K562 (cell line): ENCODE measurements at regions not wholly inside any gene's neighbourhood (a gene's known extent, or its start where the extent isn't known, plus 50 kb on each side); places are given as distances from the start of the nearest gene placed in this dataset.

Source experiments
- ATAC-seq: fragments of 200-7000 bp; cut with Tn5 transposase; 3 replicates; pipeline ENCODE4 v1.9.1; 2020; ENCODE audit warnings: moderate library complexity
- BruUV-seq: library from RNA; stranded (reverse); fragments of 400-500 nt; replicated peaks from 2 replicates; lab custom pipeline; 2021; lab: Mats Ljungman, UMichigan
- CTCF ChIA-PET: fragments of 300-600 bp; formaldehyde crosslinking; extraction: SDS; loops from one replicate; lab custom pipeline; 2021; ENCODE audit warnings: low intra/inter-chr PET ratio; lab: Yijun Ruan, JAX
- POLR2A ChIA-PET: fragments of 300-600, 350-650 bp; sonication (Branson Sonifier 250); formaldehyde crosslinking; extraction: SDS; loops from one replicate; lab custom pipeline; 2021; ENCODE audit warnings: antibody characterized with exemption, inconsistent platforms; lab: Yijun Ruan, JAX
- DNase-seq, 4 experiments: peaks; one replicate each; pipeline versions ENCODE4 v3.0.0 to v3.0.0-alpha.2; 2011 to 2018; ENCODE audit warnings: low spot score in 3 of 4, mixed read lengths in 3 of 4; ENCODE audit errors: extremely low read depth in 1 of 4
- FAIRE-seq: peaks from 2 replicates; lab custom pipeline; 2011; peaks lifted over from hg19 to GRCh38; lab: Jason Lieb, UNC
- H2AFZ ChIP-seq: 2 replicates; pipeline ENCODE4 v1.6.0; 2011; ENCODE audit warnings: low read depth, low read length, control low read depth, inconsistent platforms
- H3K27ac ChIP-seq: fragments of 200-600 bp; 3 replicates; pipeline ENCODE4 v1.8.0; 2011; ENCODE audit warnings: low read depth, mild to moderate bottlenecking, control low read depth, inconsistent platforms, low read length, moderate library complexity, mixed read lengths; ENCODE audit errors: extremely low read depth
- H3K27me3 ChIP-seq, 2 experiments: fragments of 300-600 bp in 1 of 2; 2 replicates in 1 of 2; 3 replicates in 1 of 2; pipeline versions ENCODE4 v1.6.0 to v1.8.0; 2011; ENCODE audit warnings: inconsistent platforms in 2 of 2, low read length in 2 of 2, mild to moderate bottlenecking in 1 of 2, mixed read lengths in 1 of 2, moderate library complexity in 1 of 2; ENCODE audit not compliant: control insufficient read depth in 2 of 2, insufficient read depth in 2 of 2
- H3K36me3 ChIP-seq: fragments of 300-600 bp; 3 replicates; pipeline ENCODE4 v1.8.0; 2011; ENCODE audit warnings: mild to moderate bottlenecking, low read length, inconsistent platforms; ENCODE audit not compliant: control insufficient read depth, insufficient read depth
- H3K4me1 ChIP-seq, 2 experiments: fragments of 200-600 bp in 1 of 2; replicated peaks in 1 of 2; 2 replicates in 1 of 2; 3 replicates in 1 of 2; pipeline versions ENCODE4 v1.5.1 to v1.8.0; 2011; ENCODE audit warnings: inconsistent platforms in 2 of 2, low read length in 2 of 2, mild to moderate bottlenecking in 1 of 2, mixed read lengths in 1 of 2, moderate library complexity in 1 of 2; ENCODE audit not compliant: control insufficient read depth in 2 of 2, insufficient read depth in 2 of 2
- H3K4me2 ChIP-seq: 2 replicates; pipeline ENCODE4 v1.6.1; 2011; ENCODE audit warnings: low read length, control low read depth, inconsistent platforms, mixed read lengths; ENCODE audit not compliant: insufficient read depth
- H3K4me3 ChIP-seq: fragments of 200-600 bp; sonication (generic), shearing (Covaris generic); 2 replicates; pipeline ENCODE4 v1.5.1; 2016; ENCODE audit warnings: control low read depth, inconsistent platforms
- H3K79me2 ChIP-seq: fragments of 200-600 bp; 3 replicates; pipeline ENCODE4 v1.8.0; 2011; ENCODE audit warnings: low read length, inconsistent platforms; ENCODE audit not compliant: control insufficient read depth, insufficient read depth
- H3K9ac ChIP-seq, 2 experiments: 2 replicates each; pipeline versions ENCODE4 v1.6.0 to v1.6.1; 2011; ENCODE audit warnings: low read depth in 2 of 2, low read length in 2 of 2, control low read depth in 1 of 2, inconsistent platforms in 1 of 2, mild to moderate bottlenecking in 1 of 2, mixed read lengths in 1 of 2; ENCODE audit not compliant: insufficient read depth in 1 of 2
- H3K9me1 ChIP-seq: one replicate; pipeline ENCODE4 v1.6.0; 2011; ENCODE audit warnings: inconsistent platforms, mild to moderate bottlenecking, low read length, moderate library complexity; ENCODE audit not compliant: control insufficient read depth, insufficient read depth
- H3K9me3 ChIP-seq: replicated peaks from 2 replicates; pipeline ENCODE4 v1.5.1; 2011; ENCODE audit warnings: low read depth, low read length, inconsistent platforms; ENCODE audit not compliant: control insufficient read depth, insufficient read depth
- H4K20me1 ChIP-seq: replicated peaks from 2 replicates; pipeline ENCODE4 v1.6.1; 2011; ENCODE audit warnings: low read length, inconsistent platforms, mixed read lengths; ENCODE audit not compliant: control insufficient read depth, insufficient read depth
- FOXA1 ChIP-seq: fragments of 450-650 bp; IDR thresholded peaks from 2 replicates; pipeline ENCODE4 v1.6.1; 2016; ENCODE audit warnings: mild to moderate bottlenecking, borderline replicate concordance
- HNRNPLL ChIP-seq: fragments of 200-400 bp; formaldehyde crosslinking; IDR thresholded peaks from 2 replicates; pipeline ENCODE4 v1.6.1; 2017; ENCODE audit warnings: low read length, low read depth, mild to moderate bottlenecking; ENCODE audit not compliant: poor library complexity, severe bottlenecking
- MEF2D ChIP-seq: conservative IDR thresholded peaks from 2 replicates; pipeline ENCODE4 v1.6.1; 2016; ENCODE audit warnings: low read depth, missing genetic modification characterization, missing compliant biosample characterization
- NFRKB ChIP-seq: fragments of 450-650 bp; IDR thresholded peaks from 2 replicates; pipeline ENCODE4 v1.6.1; 2016; ENCODE audit warnings: low read depth
- RAD21 ChIP-seq, 2 experiments: fragments of 250-450 bp in 1 of 2; fragments of 450-650 bp in 1 of 2; sonication (Bioruptor Pico) in 1 of 2; formaldehyde crosslinking in 1 of 2; IDR thresholded peaks in 1 of 2; conservative IDR thresholded peaks in 1 of 2; 2 replicates each; pipeline versions ENCODE4 v1.4.0 to v1.8.0; 2020 to 2022; ENCODE audit warnings: mild to moderate bottlenecking in 2 of 2, moderate library complexity in 1 of 2
- RB1 ChIP-seq: fragments of 450-650 bp; IDR thresholded peaks from 2 replicates; pipeline ENCODE4 v1.6.1; 2017; ENCODE audit warnings: low read depth, mild to moderate bottlenecking
- RFX1 ChIP-seq: fragments of 450-650 bp; IDR thresholded peaks from 2 replicates; pipeline ENCODE4 v1.6.1; 2016; ENCODE audit warnings: mild to moderate bottlenecking, moderate library complexity
- SMC3 ChIP-seq: conservative IDR thresholded peaks from 2 replicates; pipeline ENCODE4 v1.6.1; 2011; ENCODE audit warnings: low read depth, low read length, improper control_type of control experiment; ENCODE audit not compliant: insufficient read depth
- SRF ChIP-seq, 2 experiments: fragments of 250-450, 450-650 bp in 1 of 2; sonication (Bioruptor Pico) in 1 of 2; sonication (generic) in 1 of 2; formaldehyde crosslinking; IDR thresholded peaks; 2 replicates each; pipeline versions ENCODE4 v1.5.0 to v1.5.1; 2020 to 2022; ENCODE audit warnings: mild to moderate bottlenecking in 1 of 2, missing genetic modification reagents in 1 of 2
- WGBS: fragments of 100-300 bp; shearing (Covaris generic); methylation state at CpG from one replicate; pipeline ENCODE4 v1.1.6; 2016; ENCODE audit warnings: low coverage, mixed read lengths; ENCODE audit not compliant: insufficient coverage; ENCODE audit errors: missing lambda C conversion rate; 5-methylcytosine and 5-hydroxymethylcytosine counted together
- in situ Hi-C: fragments of 300-500 bp; cut with MboI; formaldehyde crosslinking; loops from 4 replicates; pipeline ENCODE4 v1.15.0; 2018; ENCODE audit warnings: inconsistent platforms, mixed read lengths
- intact Hi-C: fragments of 100-400 bp; cut with micrococcal nuclease; formaldehyde crosslinking; loops from 2 replicates; pipeline ENCODE4 v1.14.2; 2022
- TF ChIP-seq, protein P1 (sequence below): fragments of 250-450 bp; sonication (Bioruptor Pico); IDR thresholded peaks from 2 replicates; pipeline ENCODE4 v1.5.0; 2020; ENCODE audit warnings: mild to moderate bottlenecking, borderline replicate concordance
- TF ChIP-seq, protein P2 (sequence below): sonication (generic); formaldehyde crosslinking; IDR thresholded peaks from 2 replicates; pipeline ENCODE4 v1.8.0; 2022; ENCODE audit warnings: mild to moderate bottlenecking, missing genetic modification reagents

DNA sequence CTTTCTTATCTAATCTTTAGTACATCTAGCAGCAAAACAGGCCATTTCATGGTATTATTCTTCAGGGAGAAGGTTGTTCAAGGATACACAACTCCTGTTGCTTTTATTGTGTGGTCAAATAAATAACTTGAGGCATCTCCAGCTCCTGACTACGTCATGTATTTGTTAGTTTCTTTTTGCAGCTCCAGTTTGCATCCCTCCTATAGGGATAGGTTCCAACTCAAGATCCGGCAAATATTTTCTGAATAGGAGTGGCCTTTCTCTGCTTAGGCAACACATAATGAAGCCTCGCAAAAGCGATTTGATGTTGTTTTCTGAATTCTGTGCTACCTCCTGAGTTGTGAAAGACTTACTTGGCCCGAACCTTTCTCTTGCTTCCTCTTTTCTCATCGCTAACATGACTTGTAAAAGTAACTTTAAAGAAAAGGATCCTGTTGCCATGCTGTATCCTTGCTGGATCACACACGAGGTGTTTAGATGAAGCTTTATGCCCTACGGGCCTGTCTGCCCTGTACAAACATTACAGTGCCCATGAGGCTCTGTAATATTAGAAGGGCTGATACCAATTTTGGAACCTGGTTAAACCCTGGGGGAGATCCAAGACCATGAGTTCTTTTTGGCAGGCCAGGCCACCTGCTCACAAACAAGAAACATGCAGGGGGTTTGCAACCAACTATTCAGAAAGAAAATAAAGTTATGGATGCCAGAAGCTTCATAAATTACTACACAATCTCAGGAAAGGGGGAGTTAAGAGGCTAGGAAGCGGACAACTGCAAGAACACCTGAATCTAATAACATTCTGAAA, 149.8 kb upstream of the FGF10 start:
- no peaks in the 10 kb centered on the region for H3K36me3 ChIP-seq
- POLR2A ChIA-PET = no interaction called here
- in situ Hi-C loops = no loop called here
- no peaks in the 10 kb centered on the region for H3K79me2 ChIP-seq
- H4K20me1 ChIP-seq = no peaks in the 10 kb centered on the region
- H3K9ac ChIP-seq = no peak overlapping the region
- H3K27me3 ChIP-seq = no peaks in the 10 kb centered on the region
- H3K9me3 ChIP-seq = no peaks in the 10 kb centered on the region
- CTCF ChIA-PET = no interaction called here
- DNase-seq (no peak), FAIRE-seq (no peak), ATAC-seq (no peak)
- H3K9me1 ChIP-seq = no peaks in the 10 kb centered on the region
- no peak overlapping the region for H2AFZ ChIP-seq
- no peak overlapping the region for H3K4me2 ChIP-seq
- BruUV-seq = no TSS peak
- no peak overlapping the region for H3K4me3 ChIP-seq
- intact Hi-C loops = no loop called here
- 2% methylated on average over 9 of the region's 9 CpGs for WGBS
- H3K27ac ChIP-seq = no peak overlapping the region
- no peaks in the 10 kb centered on the region for H3K4me1 ChIP-seq
- TF ChIP-seq NFRKB (no peak), RB1 (no peak)

DNA sequence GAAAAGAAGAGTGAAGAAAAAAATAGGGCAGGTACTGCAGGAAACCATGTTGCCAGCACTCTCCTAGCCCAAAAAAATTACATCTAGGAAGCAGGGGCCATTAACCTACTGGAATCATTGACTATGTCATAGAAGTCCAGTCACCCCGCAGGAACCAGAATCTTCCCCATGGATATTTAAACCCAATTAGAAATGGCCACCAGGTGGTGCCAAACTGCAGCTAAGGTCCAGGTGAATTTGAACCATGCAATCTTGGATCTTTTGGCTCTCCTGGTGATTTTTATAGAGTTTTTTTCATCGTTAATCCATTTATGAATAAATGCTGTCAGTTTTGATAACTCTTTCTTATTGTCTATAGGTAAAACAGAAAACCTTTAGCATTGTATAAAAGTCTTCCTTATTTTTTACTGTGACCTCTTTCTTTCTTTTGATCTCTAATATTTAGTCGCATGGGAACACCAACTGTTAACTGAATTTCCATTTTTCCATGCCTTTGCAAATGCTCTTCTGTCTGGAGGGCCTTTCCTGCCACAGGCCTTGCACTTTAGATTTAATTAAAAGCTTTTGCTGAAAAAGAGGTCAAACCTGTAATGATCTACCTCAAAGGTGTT, 147.5 kb upstream of the FGF10 start:
- H4K20me1 ChIP-seq = no peaks in the 10 kb centered on the region
- POLR2A ChIA-PET = no interaction called here
- no peaks in the 10 kb centered on the region for H3K27me3 ChIP-seq
- in situ Hi-C loops = no loop called here
- intact Hi-C loops = loop anchor here (2.0 kb wide), 1 partner anchor 238 kb away; no protein-coding TSS in a partner anchor
- no peaks in the 10 kb centered on the region for H3K9me1 ChIP-seq
- H3K36me3 ChIP-seq = no peaks in the 10 kb centered on the region
- ATAC-seq (no peak), FAIRE-seq (peak; percentile 51), DNase-seq (peak; percentile 28 to 49 (median 44))
- no TSS peak for BruUV-seq
- no peaks in the 10 kb centered on the region for H3K79me2 ChIP-seq
- no peak overlapping the region for H3K4me3 ChIP-seq
- H3K9me3 ChIP-seq = no peaks in the 10 kb centered on the region
- WGBS = 3% methylated on average over 3 of the region's 3 CpGs
- H3K4me2 ChIP-seq = no peak overlapping the region
- no peaks in the 10 kb centered on the region for H3K4me1 ChIP-seq
- H2AFZ ChIP-seq = no peak overlapping the region
- no peak overlapping the region for H3K27ac ChIP-seq
- CTCF ChIA-PET = interaction anchor here (0.8 kb wide), 1 partner anchor 1260 kb away, joined by 3 read pairs; no protein-coding TSS in a partner anchor
- H3K9ac ChIP-seq = no peak overlapping the region
- TF ChIP-seq, protein P1, sequence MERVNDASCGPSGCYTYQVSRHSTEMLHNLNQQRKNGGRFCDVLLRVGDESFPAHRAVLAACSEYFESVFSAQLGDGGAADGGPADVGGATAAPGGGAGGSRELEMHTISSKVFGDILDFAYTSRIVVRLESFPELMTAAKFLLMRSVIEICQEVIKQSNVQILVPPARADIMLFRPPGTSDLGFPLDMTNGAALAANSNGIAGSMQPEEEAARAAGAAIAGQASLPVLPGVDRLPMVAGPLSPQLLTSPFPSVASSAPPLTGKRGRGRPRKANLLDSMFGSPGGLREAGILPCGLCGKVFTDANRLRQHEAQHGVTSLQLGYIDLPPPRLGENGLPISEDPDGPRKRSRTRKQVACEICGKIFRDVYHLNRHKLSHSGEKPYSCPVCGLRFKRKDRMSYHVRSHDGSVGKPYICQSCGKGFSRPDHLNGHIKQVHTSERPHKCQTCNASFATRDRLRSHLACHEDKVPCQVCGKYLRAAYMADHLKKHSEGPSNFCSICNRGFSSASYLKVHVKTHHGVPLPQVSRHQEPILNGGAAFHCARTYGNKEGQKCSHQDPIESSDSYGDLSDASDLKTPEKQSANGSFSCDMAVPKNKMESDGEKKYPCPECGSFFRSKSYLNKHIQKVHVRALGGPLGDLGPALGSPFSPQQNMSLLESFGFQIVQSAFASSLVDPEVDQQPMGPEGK (CRISPR knock-in tag) = no peak
- TF ChIP-seq RFX1 = no peak
- no peak for TF ChIP-seq HNRNPLL
- TF ChIP-seq, protein P2, sequence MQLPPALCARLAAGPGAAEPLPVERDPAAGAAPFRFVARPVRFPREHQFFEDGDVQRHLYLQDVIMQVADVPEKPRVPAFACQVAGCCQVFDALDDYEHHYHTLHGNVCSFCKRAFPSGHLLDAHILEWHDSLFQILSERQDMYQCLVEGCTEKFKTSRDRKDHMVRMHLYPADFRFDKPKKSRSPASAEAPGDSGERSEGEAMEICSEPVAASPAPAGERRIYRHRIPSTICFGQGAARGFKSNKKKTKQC = no peak
- TF ChIP-seq FOXA1 = no peak
- peak; percentile 67 to 72 for TF ChIP-seq RAD21 (CRISPR knock-in tag; conservative IDR thresholded peaks at IDR 0.05 in 1 of 2, IDR thresholded peaks at IDR 0.05 in 1 of 2)
- TF ChIP-seq SRF (CRISPR knock-in tag; IDR thresholded peaks at IDR 0.05) = no peak
- TF ChIP-seq SMC3 = peak; percentile 18; the same call in 1 of the 2 replicates
- no peak for TF ChIP-seq MEF2D (tag)
